Loucy (cell line): ENCODE measurements at regions not wholly inside any gene's neighbourhood (a gene's known extent, or its start where the extent isn't known, plus 50 kb on each side); places are given as distances from the start of the nearest gene placed in this dataset.

Experiments
- EZH2phosphoT487 ChIP-seq: fragments of 200-600 bp; IDR thresholded peaks from 2 replicates; pipeline ENCODE4 v1.6.1; 2018; ENCODE audit warnings: antibody characterized with exemption, mild to moderate bottlenecking, moderate library complexity, borderline replicate concordance
- TF ChIP-seq, protein P1 (sequence below): fragments of 200-600 bp; sonication (generic); conservative IDR thresholded peaks from 2 replicates; pipeline ENCODE4 v1.5.1; 2014; ENCODE audit warnings: mild to moderate bottlenecking, antibody characterized with exemption, low read length

DNA sequence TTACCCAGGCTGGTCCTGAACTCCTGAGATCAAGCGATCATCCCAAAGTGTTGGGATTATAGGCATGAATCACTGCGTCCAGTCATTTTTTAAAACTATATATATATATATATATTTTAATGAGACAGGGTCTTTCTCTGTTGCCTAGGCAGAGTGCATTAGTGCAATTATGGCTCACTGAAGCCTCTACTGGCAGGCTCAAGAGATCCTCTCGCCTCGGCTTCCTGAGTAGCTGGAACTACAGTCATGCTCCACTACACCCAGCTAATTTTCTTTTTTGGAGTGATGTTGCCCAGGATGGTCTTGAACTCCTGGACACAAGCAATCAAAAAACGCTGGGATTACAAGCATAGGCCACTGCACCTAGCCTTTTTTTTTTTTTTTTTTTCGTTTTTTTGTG is 55.3 kb upstream of the KAT6B start:
- TF ChIP-seq, protein P1, sequence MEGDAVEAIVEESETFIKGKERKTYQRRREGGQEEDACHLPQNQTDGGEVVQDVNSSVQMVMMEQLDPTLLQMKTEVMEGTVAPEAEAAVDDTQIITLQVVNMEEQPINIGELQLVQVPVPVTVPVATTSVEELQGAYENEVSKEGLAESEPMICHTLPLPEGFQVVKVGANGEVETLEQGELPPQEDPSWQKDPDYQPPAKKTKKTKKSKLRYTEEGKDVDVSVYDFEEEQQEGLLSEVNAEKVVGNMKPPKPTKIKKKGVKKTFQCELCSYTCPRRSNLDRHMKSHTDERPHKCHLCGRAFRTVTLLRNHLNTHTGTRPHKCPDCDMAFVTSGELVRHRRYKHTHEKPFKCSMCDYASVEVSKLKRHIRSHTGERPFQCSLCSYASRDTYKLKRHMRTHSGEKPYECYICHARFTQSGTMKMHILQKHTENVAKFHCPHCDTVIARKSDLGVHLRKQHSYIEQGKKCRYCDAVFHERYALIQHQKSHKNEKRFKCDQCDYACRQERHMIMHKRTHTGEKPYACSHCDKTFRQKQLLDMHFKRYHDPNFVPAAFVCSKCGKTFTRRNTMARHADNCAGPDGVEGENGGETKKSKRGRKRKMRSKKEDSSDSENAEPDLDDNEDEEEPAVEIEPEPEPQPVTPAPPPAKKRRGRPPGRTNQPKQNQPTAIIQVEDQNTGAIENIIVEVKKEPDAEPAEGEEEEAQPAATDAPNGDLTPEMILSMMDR: peak; percentile 53
- TF ChIP-seq EZH2phosphoT487: no peak
